NCI-H1105 (cell line): ENCODE measurements at regions not wholly inside any gene's neighbourhood (a gene's known extent, or its start where the extent isn't known, plus 50 kb on each side); places are given as distances from the start of the nearest gene placed in this dataset.
"Not testable (repeated sequence)": the region's sequence is repeated elsewhere in the genome, so short reads cannot be mapped to it uniquely, and the experiment has no call there.

Experiments
- DNase-seq: peaks from one replicate; lab custom pipeline; 2025; lab: John Stamatoyannopoulos, UW

DNA sequence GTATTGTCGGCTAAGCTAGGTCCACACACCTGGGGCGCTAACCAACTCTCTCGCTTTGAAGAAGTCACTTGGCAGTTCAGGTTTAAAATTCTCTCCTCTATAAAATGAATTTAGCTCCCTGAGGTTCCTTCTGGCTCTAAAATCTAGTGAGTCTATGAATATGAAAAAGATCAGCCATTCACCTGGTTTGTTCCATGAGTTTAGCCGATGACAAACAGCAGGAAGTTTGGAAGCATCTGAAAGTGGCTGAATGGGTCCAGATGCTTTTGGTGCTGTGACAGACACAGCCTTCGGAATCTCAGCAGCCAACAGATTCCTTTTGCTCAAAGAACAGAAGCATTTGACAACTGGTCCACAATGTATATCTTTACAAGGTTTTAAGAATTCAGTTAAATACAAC is 73.4 kb upstream of the FOXN3 start:
- no peak for DNase-seq

DNA sequence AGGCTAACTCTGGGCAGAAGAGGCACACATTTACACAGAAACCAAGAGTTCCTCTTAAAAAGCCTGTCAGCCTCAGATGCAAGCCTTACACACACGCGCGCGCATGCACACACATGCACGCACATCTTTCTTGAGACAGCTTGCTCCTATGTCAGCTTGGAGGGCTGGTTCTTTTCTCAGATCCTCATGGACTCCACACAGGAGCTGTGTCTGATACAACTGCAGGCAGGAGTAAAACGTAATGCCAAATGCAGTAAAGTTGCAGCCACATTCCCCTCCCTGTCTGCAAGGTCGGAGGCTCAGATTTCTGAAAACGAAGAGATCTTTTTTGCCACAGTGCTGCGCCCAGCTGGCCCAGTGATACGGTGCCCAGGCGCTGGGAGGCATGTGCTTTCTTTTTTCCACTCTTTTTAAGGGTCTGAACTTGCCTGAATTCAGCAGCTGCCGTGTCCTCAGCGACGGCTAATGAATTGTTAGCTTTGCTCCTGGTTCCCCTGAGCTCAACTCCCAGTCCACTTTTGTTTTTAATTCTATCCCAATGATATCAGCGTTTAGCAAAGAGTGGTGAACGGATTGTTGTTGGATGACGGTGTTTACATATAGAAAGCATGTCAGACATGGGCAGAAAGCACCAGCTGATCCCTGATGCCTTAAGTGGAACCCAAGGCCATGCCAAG is 72.9 kb upstream of the FOXN3 start:
- no peak for DNase-seq

DNA sequence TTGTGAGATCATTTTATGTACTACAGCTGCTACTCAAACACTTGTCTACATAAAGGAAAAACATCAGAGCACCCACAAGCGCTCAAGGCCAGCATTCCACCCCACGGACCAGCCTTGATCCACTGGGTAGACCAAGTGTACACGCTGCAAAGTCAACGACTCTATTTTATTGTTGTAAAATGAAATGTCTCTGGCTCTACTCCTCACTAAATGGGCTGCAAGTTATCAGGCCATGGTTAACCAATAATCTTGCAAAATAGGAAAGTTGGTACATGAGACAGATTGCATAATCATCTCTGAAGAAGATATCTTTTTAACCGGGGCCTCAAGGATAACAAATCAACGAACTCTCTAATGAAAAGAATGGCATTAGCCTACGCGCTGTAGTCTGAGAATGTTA is 69.9 kb upstream of the FOXN3 start:
- DNase-seq: no peak

DNA sequence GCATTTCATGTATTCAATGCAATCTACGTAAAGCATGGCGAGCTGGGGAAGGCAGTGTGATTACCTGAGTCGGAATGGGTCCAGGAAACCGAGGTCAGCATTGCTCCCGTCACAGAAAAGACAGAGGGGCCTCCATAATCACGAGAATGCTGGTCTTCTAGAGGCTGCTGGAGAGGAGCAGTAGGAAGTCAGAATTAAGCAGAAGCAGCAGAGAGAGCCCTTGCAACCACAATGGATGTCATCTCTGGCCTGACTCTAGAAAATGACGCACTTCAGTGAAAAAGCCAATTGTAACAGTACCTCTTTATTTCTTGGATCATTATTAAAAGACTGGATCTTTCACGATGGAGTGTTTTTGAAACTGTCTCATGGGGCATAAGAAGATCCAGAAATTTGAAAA is 69.5 kb upstream of the FOXN3 start:
- no peak for DNase-seq

DNA sequence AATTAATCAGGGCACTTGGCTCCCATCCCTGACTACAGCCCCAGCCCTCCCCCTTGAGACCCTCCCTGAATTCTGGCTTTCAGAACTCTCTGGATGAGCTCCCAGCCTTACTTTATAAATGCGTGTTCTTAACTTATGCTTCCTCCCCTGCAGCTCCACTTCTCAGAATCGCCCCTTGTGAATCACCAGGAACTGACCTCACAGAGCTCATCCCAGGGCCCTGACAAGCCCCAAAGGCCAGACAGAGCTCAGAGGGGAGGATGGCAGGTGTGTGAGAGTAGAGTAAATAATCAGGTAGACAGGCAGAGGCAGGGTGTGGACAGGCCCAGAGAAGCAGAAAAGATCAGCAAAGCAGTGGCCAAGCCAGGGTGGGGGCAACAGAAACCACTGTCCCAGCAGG is 68.2 kb upstream of the FOXN3 start:
- DNase-seq: no peak

DNA sequence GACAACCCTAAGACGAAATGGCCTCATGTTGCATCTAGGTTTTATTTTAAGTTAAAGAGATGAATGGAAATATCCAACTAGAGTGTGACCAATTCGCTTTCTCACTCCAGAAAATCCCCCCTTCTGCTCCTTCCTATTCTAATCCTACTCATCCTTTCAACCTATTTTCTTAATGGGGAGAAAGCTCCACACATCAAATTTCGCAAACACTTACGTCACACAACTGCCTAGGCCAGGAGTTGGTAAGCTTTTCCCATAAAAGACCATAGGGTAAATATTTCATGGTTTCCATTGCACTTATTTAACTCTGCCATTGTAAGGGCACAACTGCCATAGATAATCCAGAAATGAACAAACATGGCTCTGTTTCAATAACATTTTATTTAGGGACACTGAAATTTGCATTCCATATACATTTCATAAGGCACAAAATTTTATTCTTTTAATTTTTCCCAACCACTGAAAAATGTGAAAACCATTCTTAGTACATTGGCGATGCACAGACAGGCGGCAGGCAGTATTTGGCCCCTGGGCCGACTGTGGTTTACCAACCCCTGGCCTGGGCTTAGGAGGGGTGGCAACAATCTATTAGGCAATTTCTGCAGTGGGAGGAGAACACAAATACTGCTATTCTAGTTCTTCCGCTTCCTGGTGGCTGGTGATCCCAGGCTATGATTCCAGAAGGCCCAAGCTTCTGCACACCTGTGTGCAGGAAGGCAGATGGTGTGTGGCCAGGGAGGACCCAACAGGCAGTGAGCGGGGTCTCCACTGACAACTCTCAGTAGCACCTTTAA is 67.2 kb upstream of the FOXN3 start:
- no peak for DNase-seq

DNA sequence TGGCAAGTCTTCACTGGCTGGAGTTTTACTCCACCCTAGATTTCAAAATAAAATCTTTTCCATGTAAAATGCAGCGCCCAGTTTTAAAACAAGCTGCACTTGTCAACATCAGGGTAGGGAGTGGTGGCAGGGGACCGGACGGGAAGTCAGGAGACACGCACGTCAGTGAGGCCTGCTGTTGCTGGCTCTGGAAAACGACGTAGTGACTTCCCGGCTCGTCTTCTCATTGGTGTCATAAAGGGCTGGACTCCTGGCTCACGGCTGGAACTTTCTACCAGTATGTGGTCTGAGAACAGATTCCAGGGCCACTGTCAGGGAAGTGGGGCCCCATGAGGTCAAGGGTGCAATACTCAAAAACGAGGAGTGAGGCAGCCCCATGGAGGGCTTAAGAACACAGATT is 64.2 kb upstream of the FOXN3 start:
- no peak for DNase-seq

DNA sequence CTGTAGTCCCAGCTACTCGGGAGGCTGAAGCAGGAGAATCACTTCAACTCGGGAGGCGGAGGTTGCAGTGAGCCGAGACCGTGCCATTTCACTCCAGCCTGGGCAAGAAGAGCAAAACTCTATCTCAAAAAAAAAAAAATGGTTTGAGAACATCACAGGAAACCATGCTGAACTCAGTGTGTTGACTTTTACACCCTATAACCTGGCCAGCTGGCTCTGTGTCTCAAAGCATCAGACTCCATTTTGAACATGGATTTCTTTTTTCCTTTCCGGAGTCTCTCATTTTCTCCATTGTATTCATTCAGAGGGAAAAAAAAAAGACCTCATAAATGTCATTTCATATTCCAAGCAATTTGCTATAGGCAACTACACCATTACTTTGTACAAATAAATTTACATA is 63.2 kb upstream of the FOXN3 start:
- no peak for DNase-seq

DNA sequence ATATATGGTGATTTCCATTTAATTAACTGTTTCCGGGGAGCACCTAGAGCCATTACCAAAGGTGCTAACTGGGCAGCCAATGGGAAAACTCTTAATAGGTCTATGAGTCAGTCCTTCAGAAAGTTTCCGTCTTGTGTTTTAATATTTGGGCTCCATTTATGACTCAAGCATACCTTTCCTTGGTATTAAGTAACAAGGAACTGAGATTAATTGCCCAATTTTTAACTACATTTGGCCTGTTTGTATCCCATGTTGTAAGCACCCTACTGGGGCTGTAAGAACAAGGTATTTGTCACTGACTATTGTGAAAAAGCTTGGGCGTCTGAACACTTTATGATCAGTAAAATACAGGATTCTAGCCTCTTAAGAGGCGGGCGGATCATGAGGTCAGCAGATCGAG is 62.8 kb upstream of the FOXN3 start:
- DNase-seq: no peak

DNA sequence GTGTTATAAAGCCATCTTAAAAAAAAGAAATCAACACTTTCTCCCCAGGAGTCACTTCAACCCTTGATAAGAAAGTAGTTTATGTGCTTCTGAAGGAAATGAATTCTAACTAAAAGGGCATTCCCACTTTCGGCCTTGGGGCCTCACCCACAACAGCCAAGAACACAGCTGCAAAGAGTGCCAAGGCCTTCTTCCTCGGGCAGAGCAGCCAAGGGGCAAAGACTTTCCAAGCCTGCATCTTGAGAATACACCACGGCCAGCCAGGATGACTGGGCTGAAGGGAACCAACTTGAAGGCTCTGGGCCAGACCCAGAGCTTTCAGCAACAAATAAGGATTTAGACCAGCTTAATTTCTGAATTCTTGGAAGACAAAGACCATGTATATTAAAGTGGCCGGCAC is 60.4 kb upstream of the FOXN3 start:
- no peak for DNase-seq

DNA sequence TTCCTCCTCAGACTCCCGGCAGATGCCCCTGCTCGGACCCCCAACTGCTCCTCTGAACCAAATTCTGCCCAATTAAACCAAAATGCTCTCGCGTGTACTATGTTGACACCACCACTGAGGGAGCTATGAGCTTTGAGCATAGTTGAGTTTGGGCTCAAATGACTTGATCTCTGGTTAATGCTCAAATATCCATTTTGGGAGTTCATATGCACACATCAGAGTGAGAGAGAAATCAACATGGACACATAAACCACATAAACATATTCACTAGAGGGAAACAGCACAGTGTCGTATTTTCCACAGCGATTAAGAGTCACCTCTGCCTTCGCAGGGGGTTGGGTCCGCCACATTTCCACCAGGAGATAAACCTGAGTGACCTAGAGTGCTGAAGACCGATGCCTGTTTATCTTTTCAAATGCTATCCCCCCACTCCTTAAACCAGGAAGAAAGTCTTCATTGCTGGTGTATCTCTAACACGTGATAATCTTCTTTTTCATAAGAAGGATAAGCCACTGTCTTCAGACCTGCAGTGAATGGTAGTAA is 59.4 kb upstream of the FOXN3 start:
- DNase-seq: no peak

DNA sequence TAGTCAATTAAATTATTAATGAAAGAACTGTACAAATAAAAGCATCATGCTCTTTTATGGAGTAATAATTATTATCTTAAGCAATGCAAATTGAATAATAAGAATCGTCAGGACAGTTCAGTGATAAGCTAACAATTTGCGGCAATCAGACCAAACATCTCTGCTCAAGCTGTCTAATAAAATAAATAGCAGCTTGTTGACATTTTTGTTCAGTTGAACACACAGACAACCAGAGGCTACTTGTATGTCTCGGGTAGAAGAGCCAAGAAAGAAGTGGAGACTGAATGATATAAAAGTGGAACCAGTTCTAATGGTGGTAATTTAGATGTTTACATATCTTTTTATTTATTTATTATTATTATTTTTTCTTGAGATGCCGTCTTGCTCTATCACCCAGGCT is 57.4 kb upstream of the FOXN3 start:
- DNase-seq: no peak

DNA sequence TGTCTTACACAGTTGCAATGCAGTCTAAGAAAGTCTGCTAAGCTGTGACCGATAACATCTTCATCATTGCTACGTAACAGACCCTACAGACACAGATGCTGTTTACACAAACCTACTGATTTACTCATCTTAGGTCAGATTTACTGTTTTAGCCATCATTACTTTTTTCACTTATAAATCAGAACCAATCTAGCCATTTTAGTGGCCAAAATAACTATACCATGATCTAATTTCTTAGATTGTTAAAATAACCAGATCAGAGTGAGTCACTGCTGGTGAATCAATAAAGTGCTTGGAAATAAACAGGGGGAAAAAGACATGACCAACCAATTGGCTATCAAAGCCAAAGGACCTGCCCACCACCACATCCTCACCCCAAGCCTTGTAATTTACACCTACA is 57.0 kb upstream of the FOXN3 start:
- DNase-seq: no peak

DNA sequence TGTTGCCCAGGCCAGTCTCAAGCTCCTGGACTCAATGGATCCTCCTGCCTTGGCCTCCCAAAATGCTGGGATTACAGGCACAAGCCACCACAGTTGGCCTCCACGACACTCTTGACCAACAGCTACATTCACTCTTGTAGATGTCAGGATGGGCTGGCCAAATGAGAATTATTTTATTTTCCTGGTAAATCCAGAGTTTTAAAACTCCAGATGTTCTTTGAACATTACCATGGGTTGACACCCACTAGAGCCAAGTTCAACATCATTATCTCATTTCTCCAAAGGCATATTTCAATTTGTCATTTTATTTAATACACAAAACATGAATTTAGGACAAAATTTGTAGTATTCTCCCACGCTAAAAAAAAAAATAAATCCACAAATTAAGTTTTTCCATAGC is 56.5 kb upstream of the FOXN3 start:
- no peak for DNase-seq

DNA sequence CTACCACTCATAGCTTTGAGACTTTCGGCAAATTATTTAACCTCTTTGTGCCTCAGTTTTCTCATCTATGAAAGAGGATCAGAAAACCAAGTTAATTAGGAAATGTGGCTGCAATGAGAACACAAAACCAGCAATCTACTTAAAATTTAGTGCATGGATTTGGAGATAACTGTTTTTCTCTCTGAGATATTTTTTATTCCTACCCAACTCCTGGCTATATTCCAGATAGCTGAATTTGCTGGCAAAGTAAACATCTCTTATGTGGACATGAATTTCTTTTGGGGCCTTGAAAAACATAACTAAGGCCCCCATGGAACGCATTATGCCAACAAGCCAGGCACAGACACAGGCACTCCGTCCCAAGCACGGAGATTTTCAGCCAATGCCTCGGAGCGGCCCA is 53.4 kb upstream of the FOXN3 start:
- no peak for DNase-seq

DNA sequence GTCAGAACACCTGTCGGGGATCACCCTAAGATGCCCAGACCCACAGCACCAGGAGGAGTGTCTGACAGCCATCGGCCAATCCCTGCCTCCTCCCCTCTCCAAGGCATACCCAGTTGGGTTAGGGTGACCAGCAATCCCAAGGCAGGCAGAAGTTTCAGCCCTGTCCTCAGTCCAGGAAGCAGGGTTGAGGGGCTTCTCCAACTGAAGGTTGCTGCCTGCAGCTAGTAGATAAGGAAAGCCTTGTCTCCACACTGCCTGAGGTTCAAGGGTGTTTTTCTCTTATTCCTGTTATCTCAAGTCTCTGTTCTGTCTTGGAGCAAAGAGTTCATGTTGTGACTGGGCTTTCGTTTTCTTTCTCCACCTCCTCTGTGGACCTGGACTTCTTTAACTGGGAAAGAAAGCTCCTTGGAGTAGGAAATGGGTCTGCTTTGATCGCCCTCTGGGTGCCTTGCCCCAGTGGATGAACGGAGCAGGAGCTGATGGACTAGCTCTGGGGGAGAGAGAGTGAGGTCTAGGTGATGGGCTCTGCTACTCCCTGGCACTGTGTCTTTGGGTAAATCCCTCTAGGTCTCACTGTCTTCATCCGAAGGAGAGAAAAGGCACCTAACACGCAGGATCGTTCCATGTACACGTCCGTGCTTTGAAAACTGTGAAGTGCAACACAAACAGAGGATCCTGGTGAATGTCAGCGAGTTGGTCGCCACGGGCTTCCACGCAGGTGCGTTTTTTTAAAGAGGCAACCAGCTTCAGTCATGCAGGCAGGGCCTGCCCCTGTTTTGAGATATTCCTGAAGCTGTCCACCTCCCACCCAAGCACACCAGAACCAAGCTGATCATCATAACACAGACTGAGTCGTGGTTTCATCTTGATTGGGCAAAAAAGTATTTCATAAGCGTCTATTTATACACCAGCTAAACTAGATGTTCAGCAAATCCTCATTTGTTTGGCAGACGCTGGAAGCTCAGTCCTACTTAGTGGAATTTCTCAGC is 52.5 kb upstream of the FOXN3 start:
- no peak for DNase-seq

DNA sequence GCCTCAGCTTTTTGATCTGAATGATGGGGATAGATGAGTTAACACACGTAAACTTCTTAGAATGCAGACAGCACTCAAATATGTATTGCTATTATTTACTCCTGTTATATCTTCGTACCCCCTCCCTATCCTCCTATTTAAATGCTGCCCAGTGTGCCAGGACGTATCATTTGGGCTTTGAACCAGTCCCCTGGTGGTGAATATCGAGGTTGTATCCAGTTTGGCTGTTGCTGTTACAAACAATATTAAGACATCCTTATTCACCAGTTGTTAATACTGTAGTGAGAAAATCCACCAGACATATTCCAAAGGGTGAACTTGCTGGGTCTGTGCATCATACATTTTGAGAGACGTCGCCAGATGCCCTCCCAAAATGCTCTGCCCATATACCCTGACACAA is 51.5 kb upstream of the FOXN3 start:
- DNase-seq: no peak

DNA sequence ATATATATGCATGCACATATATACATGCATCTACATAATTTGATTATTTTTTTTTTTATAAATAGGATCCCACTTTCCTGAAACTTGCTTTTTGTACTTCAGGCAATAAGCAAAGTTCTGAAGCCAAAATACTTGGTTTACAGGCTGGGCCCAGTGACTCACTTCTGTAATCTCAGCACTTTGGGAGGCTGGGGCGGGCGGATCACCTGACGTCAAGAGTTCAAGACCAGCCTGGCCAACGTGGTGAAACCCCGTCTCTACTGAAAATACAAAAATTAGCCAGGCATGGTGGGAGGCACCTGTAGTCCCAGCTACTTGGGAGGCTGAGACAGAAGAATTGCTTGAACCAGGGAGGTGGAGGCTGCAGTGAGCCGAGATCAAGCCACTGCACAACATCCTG is 51.0 kb upstream of the FOXN3 start:
- DNase-seq: not testable (repeated sequence)

DNA sequence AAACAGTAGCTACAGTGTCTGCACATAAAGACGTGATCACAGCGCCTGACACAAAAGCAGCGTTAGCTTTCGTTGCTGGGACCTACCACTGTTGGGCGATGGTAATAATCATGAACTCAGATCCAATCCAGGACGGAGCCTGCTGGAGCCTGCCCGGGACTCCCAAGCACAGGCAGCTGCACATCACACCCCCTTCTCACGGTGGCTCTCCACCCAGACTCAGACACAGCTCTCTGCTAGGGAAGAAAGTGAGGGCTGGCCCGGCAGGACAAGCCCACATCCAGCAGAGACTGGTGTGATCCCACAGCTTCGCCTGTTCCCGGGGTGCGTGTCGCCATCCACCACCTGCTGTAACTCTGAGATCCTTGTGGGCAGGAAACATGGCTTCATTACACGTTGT is 49.9 kb upstream of the FOXN3 start:
- DNase-seq: no peak
